ENCODE measurements at regions not wholly inside any gene's neighbourhood (a gene's known extent, or its start where the extent isn't known, plus 50 kb on each side); places are given as distances from the start of the nearest gene placed in this dataset.

DNA sequence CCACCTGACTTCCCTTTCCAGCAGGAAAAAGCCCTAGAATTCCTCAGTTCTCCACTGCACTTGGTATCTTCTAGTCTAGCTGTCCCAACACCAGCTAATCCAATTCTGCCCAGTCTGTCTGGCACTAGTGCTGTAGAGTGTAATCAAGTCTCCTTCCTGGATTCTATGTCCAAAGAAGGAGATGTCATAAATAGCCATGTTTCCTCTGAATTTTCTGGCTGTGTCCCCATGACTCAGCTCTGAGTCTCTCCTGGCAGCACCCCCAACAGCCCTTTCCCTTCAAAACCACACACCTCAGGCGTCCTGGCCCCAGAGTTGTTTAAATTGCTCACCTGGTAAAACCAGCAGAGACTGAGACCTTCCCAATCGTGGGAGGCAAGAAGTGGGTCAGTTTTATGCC is 197.2 kb downstream of the GRXCR1 start:
- TF ChIP-seq, protein P1, sequence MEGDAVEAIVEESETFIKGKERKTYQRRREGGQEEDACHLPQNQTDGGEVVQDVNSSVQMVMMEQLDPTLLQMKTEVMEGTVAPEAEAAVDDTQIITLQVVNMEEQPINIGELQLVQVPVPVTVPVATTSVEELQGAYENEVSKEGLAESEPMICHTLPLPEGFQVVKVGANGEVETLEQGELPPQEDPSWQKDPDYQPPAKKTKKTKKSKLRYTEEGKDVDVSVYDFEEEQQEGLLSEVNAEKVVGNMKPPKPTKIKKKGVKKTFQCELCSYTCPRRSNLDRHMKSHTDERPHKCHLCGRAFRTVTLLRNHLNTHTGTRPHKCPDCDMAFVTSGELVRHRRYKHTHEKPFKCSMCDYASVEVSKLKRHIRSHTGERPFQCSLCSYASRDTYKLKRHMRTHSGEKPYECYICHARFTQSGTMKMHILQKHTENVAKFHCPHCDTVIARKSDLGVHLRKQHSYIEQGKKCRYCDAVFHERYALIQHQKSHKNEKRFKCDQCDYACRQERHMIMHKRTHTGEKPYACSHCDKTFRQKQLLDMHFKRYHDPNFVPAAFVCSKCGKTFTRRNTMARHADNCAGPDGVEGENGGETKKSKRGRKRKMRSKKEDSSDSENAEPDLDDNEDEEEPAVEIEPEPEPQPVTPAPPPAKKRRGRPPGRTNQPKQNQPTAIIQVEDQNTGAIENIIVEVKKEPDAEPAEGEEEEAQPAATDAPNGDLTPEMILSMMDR (IDR thresholded peaks at IDR 0.05; ENCODE audit: extremely low read depth, insufficient read depth, missing control alignments): no peak
- in situ Hi-C loops (cut with MboI; ENCODE audit: low pct_unique_long_range_greater_than_20kb, low sequenced_read_pairs, unreplicated experiment): no loop called here
- DNase-seq (ENCODE audit: low spot score): no peak

DNA sequence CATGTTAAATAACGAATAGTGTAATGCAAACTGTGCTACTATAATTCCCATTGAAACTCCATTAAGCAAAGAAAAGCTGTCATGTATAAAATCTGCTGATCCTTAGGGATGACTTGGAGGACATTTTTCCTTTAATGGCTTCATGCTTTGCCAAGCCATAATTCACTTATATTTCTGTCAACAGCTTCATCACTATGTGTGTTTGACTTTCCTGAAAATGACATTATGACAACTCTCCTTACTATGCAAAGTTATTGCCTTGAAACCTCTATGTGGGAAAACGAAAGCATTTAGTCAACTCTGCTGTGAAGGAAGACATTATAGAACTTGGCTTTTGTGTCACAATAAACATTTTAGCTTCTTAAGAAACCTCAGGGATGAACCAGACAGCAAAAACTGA is 210.5 kb downstream of the GRXCR1 start:
- in situ Hi-C loops (cut with MboI; ENCODE audit: low pct_unique_long_range_greater_than_20kb, low sequenced_read_pairs, unreplicated experiment): no loop called here
- DNase-seq (ENCODE audit: low spot score): no peak
- TF ChIP-seq, protein P1 (IDR thresholded peaks at IDR 0.05; ENCODE audit: extremely low read depth, insufficient read depth, missing control alignments): no peak

- no peak for DNase-seq (ENCODE audit: low spot score)
- TF ChIP-seq, protein P1 (IDR thresholded peaks at IDR 0.05; ENCODE audit: extremely low read depth, insufficient read depth, missing control alignments): no peak
- in situ Hi-C loops (cut with MboI; ENCODE audit: low pct_unique_long_range_greater_than_20kb, low sequenced_read_pairs, unreplicated experiment): no loop called here
Observed at GRCh38 chr4:43112139-43112538, 219.6 kb downstream of the GRXCR1 start.

GRCh38 chr4:43113196-43113595 is 220.7 kb downstream of the GRXCR1 start:
- TF ChIP-seq, protein P1 (IDR thresholded peaks at IDR 0.05; ENCODE audit: extremely low read depth, insufficient read depth, missing control alignments): no peak
- no peak for DNase-seq (ENCODE audit: low spot score)
- in situ Hi-C loops (cut with MboI; ENCODE audit: low pct_unique_long_range_greater_than_20kb, low sequenced_read_pairs, unreplicated experiment): no loop called here

- DNase-seq (ENCODE audit: low spot score): no peak
- TF ChIP-seq, protein P1 (IDR thresholded peaks at IDR 0.05; ENCODE audit: extremely low read depth, insufficient read depth, missing control alignments): no peak
- in situ Hi-C loops (cut with MboI; ENCODE audit: low pct_unique_long_range_greater_than_20kb, low sequenced_read_pairs, unreplicated experiment): loop anchor here (25.0 kb wide), 1 partner anchor 1511 kb away; no protein-coding TSS in a partner anchor
Observed at GRCh38 chr4:43126595-43126994, 234.1 kb downstream of the GRXCR1 start.

DNA sequence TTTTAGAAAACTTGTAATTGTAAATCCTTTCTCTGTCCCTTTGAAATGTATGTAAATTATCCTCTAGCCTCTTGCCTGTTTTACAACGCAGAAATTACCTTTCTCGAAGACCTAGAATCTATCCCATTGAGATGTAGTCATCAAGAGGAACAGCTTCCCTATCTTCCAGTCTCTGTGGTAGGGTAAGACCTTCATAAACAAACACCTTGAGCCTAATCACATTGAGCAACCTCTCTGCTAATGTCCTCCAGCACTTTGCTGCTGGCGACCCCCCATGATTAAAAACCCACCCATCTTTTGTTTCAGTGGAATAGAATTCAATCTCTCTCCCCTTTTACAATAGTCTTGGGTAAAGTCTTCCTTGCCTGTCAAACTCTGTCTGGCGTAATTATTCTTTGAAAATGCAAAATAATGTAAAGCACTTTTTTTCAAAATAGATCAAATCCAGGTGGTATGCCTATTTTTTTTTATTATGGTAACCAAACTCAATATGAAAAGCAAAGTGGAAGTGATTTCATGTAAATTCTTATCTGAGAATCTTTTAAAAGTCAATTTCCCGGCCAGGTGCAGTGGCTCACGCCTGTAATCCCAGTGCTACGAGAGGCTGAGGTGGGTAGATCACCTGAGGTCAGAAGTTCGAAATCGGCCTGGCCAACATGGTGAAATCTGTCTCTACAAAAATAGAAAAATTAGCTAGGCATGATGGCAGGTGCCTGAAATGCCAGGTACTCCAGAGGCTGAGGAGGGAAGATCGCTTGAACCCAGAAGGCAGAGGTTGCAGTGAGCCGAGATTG is 237.9 kb downstream of the GRXCR1 start:
- in situ Hi-C loops (cut with MboI; ENCODE audit: low pct_unique_long_range_greater_than_20kb, low sequenced_read_pairs, unreplicated experiment): loop anchor here (25.0 kb wide), 1 partner anchor 1507 kb away; no protein-coding TSS in a partner anchor
- TF ChIP-seq, protein P1 (IDR thresholded peaks at IDR 0.05; ENCODE audit: extremely low read depth, insufficient read depth, missing control alignments): no peak
- DNase-seq (ENCODE audit: low spot score): no peak

Measured in GM13977 (cell line).